ENCODE measurements at regions not wholly inside any gene's neighbourhood (a gene's known extent, or its start where the extent isn't known, plus 50 kb on each side); places are given as distances from the start of the nearest gene placed in this dataset.

GRCh38 chr14:55893705-55894104 is 224.5 kb upstream of the PELI2 start:
- 76 to 83% methylated on average over 5 of the region's 5 CpGs for WGBS, 2 donors
- intact Hi-C loops (cut with DNase I), result no loop called here

GRCh38 chr14:55897031-55897430 is 221.2 kb upstream of the PELI2 start:
- H3K27ac ChIP-seq, result no peak overlapping the region
- intact Hi-C loops (cut with DNase I), result no loop called here
- TF ChIP-seq, protein P1, sequence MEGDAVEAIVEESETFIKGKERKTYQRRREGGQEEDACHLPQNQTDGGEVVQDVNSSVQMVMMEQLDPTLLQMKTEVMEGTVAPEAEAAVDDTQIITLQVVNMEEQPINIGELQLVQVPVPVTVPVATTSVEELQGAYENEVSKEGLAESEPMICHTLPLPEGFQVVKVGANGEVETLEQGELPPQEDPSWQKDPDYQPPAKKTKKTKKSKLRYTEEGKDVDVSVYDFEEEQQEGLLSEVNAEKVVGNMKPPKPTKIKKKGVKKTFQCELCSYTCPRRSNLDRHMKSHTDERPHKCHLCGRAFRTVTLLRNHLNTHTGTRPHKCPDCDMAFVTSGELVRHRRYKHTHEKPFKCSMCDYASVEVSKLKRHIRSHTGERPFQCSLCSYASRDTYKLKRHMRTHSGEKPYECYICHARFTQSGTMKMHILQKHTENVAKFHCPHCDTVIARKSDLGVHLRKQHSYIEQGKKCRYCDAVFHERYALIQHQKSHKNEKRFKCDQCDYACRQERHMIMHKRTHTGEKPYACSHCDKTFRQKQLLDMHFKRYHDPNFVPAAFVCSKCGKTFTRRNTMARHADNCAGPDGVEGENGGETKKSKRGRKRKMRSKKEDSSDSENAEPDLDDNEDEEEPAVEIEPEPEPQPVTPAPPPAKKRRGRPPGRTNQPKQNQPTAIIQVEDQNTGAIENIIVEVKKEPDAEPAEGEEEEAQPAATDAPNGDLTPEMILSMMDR (IDR thresholded peaks at IDR 0.05), result no peak
- 61 to 77% methylated on average over 1 of the region's 1 CpG for WGBS, 2 donors
- H3K4me3 ChIP-seq, result no peak overlapping the region
- no peaks in the 10 kb centered on the region for H3K36me3 ChIP-seq
- ATAC-seq, result no peak
- DNase-seq, result no peak
- H3K4me1 ChIP-seq, result no peaks in the 10 kb centered on the region
- no peaks in the 10 kb centered on the region for H3K27me3 ChIP-seq
- no peaks in the 10 kb centered on the region for H3K9me3 ChIP-seq

More at GRCh38 chr14:55893705-55894104, 224.5 kb upstream of the PELI2 start:
- DNase-seq (no peak), ATAC-seq (peak in 1 of 8 donors; percentile 56)
- Histone ChIP-seq H3K27me3 (no peaks in the 10 kb centered on the region), H3K36me3 (no peaks in the 10 kb centered on the region), H3K4me1 (peaks cover 0 to 5% (median 0%) of the 10 kb centered on the region in 9 donors), H3K27ac (no peak overlapping the region), H3K4me3 (no peak overlapping the region), H3K9me3 (no peaks in the 10 kb centered on the region)
- TF ChIP-seq, protein P1 (IDR thresholded peaks at IDR 0.05), result no peak

- 29 to 39% methylated on average over 1 of the region's 1 CpG for WGBS, 2 donors
- no peaks in the 10 kb centered on the region for H3K36me3 ChIP-seq
Measured at GRCh38 chr14:55898938-55899337, 219.3 kb upstream of the PELI2 start.

DNA sequence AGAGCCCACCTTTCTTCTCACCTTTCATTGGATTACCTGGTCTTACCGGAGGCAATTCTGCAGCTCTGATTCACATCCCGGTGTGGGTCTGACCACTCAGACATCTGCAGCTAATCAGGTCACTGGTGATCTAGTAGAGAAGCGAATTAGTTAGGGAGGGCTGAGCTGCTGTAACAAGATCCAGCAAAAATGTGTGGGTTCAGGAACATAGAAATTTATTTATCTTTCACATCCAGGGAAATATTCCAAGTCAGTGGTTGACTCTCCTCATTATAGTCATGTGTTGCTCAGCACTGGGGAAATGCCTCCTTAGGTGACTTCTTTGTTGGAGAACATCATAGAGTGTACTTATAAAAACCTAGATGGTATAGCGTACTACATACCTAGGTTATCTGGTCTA is 218.7 kb upstream of the PELI2 start:
- no peak for DNase-seq
- TF ChIP-seq, protein P1 (IDR thresholded peaks at IDR 0.05), result no peak
- WGBS, 2 donors, result 95 to 98% methylated on average over 4 of the region's 4 CpGs
- no peak for ATAC-seq
- intact Hi-C loops (cut with DNase I), result no loop called here
- Histone ChIP-seq H3K4me1 (no peaks in the 10 kb centered on the region), H3K27me3 (no peaks in the 10 kb centered on the region), H3K9me3 (no peaks in the 10 kb centered on the region), H3K27ac (no peak overlapping the region), H3K4me3 (no peak overlapping the region), H3K36me3 (no peaks in the 10 kb centered on the region)

More at GRCh38 chr14:55898938-55899337, 219.3 kb upstream of the PELI2 start:
- Histone ChIP-seq H3K9me3 (no peaks in the 10 kb centered on the region), H3K27me3 (no peaks in the 10 kb centered on the region), H3K4me3 (no peak overlapping the region), H3K4me1 (no peaks in the 10 kb centered on the region), H3K27ac (no peak overlapping the region)
- DNase-seq, result no peak
- intact Hi-C loops (cut with DNase I), result no loop called here
- ATAC-seq, result peak in 3 of 8 donors; percentile 44 to 76 (median 70)
- TF ChIP-seq, protein P1 (IDR thresholded peaks at IDR 0.05), result no peak
